AG09319 (cell line): ENCODE measurements at regions not wholly inside any gene's neighbourhood (a gene's known extent, or its start where the extent isn't known, plus 50 kb on each side); places are given as distances from the start of the nearest gene placed in this dataset.

ENCODE experiments used
- DNase-seq: peaks from one replicate; pipeline ENCODE4 v3.0.0-alpha.2; 2010; ENCODE audit warnings: low read depth; ENCODE audit errors: extremely low read depth
- TF ChIP-seq, protein P1 (sequence below): IDR thresholded peaks from 2 replicates; pipeline ENCODE4 v1.5.1; 2011; ENCODE audit warnings: low read depth, mild to moderate bottlenecking, inconsistent platforms, low read length, moderate library complexity

DNA sequence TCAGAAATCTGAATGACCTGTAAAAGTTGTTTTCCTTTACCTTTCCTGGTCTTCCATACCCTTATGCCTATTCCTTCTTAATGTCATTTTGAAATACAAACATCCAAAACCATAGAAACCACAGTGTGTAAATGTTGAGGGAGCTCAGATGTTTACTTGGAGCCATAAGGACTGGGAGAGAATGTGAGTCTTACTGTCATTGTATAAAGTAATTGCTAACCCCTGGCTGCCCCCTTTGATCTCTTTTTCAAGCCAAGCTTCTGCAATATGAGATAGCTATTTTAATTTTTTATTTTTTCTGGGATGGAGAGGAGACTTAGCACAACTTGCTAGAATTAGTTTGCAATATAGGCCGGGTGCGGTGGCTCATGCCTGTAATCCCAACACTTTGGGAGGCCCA, 124.4 kb upstream of the AKIRIN2 start:
- TF ChIP-seq, protein P1, sequence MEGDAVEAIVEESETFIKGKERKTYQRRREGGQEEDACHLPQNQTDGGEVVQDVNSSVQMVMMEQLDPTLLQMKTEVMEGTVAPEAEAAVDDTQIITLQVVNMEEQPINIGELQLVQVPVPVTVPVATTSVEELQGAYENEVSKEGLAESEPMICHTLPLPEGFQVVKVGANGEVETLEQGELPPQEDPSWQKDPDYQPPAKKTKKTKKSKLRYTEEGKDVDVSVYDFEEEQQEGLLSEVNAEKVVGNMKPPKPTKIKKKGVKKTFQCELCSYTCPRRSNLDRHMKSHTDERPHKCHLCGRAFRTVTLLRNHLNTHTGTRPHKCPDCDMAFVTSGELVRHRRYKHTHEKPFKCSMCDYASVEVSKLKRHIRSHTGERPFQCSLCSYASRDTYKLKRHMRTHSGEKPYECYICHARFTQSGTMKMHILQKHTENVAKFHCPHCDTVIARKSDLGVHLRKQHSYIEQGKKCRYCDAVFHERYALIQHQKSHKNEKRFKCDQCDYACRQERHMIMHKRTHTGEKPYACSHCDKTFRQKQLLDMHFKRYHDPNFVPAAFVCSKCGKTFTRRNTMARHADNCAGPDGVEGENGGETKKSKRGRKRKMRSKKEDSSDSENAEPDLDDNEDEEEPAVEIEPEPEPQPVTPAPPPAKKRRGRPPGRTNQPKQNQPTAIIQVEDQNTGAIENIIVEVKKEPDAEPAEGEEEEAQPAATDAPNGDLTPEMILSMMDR, result no peak

DNA sequence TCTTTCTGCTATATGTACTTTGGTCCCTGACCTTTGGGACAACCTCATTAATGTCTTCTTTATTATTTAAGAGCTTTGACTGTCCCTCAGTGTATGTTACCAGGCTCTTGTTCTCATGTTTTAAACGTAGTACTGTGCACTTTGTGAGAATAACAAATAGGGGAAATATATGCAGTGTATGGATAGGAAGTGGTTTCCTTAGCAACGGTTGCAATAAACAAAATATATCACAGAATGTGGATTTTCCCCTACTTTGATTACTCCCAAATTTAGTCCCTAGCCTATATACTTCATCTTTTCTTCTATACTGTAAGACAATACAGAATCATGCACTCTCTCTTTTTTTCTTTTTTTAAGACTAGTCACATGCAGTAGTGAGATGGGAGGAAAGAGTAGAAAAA, 123.8 kb upstream of the AKIRIN2 start:
- DNase-seq, result no peak
- TF ChIP-seq, protein P1, result no peak

More for the DNA sequence above, 124.4 kb upstream of the AKIRIN2 start:
- no peak for DNase-seq

DNA sequence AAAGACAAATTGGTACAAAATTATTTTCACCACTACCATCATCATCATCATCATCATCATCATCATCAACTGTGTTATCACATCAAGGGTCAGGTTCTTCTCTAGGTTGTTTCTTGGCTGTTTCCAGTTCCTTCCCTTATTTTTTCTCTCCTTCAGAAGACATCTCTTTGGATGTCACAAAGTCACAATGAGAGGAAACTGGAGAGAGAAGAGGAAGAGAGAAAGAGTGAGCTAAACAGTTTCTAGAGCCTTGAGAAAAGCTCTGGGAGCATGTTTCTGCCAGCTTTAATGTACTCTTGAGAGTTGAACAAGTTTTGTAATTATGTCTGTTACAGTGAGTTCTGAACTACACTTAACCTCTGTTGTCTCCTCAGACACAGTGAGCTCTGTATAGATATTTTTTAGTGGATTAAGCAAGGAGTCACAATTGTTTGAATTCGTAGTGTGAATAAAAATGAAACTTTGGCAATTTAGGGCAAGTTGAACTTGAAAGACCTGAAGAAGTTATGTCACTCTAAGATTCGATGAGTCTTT, 123.0 kb upstream of the AKIRIN2 start:
- TF ChIP-seq, protein P1, result no peak
- DNase-seq, result no peak

DNA sequence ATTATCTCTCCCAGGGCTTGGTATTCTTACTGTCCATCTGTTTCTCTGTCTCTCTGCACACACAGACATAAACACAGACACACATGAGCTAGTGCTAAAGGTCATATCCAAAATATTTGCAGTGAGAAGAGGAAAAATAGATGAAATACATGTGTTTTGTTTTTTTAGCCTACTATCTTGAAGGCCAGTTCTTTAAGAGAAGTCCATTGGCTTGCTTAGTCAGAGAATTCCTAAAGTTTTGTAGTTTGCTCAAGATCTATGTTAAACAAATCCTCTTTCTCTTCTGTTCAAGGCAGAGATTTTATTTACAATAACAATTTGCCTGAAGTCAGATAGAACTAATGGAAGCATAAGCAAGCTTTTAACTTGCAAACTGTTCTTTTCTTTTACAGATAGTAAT, 120.0 kb upstream of the AKIRIN2 start:
- TF ChIP-seq, protein P1, result no peak
- peak; percentile 32 for DNase-seq

DNA sequence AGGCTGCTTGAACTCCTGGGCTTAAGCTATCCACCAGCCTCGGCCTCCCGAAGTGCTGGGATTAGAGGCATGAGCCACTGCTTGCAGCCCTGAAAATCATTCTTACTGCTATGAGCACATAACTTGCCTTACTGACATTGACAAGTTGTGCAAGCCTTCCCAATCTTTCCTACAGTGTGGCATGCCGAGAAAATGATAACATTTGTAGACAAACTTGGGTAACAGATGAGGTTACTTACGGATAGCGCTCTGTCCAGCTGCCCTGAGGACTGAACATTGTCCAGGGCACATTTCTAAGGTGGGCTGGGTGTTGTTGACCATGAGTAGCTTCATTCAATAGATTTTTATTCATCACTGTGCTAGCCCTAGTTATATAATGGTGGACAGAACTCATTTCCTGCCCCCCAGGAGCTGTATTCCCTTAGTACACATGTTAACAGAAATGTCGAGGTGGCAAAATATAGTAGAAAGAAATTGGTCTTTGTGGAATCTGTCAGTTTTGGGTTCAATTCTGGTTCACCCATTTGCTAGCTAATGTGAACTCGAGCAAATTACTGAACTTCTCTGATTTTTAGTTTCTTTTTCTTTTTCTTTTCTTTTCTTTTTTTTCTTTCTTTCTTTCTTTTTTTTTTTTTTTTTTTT, 118.4 kb upstream of the AKIRIN2 start:
- TF ChIP-seq, protein P1, result no peak
- no peak for DNase-seq

DNA sequence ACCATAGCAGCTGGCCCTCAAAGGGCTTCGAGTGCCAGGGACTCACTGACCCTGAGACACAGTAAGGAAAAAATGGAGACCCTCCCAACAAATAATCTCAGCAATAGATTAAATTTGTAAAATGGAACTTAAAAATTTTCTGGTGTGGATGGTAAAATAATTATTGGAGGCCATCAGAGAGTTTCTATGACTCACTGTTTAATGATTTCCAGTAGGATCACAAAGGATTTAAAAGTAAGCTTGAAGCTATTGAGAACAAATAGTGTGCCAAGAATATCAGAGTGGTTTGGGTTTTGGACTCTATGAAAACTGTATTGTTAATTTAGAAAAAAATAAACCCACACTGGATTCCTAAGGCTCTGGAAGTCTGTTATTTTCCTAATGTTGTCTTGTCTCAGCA, 115.2 kb upstream of the AKIRIN2 start:
- no peak for DNase-seq
- TF ChIP-seq, protein P1, result no peak

DNA sequence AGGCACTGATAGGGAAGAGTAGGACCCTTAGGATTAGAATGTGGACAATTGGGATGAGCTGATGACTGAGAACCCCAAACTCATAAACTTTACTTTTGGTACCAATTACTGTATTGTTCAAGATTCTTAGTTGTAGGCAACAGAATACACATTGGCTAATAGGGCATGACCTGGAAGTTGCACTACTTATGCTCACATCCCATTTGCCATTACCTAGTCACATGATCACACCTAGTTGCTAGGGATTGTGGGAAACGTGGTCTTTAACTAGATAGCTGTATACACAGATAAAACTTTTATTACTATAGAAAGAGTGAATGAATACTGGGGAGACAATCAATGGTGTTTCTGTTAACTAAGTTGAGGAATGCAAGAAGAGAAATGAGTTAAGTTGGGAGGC, 113.4 kb upstream of the AKIRIN2 start:
- TF ChIP-seq, protein P1, result no peak
- DNase-seq, result no peak
